GM18502 (cell line): ENCODE measurements at regions not wholly inside any gene's neighbourhood (a gene's known extent, or its start where the extent isn't known, plus 50 kb on each side); places are given as distances from the start of the nearest gene placed in this dataset.

Experiments
- ATAC-seq: cut with Tn5 transposase; IDR thresholded peaks from one replicate; pipeline ENCODE4 v1.9.1; 2021; ENCODE audit warnings: mild to moderate bottlenecking; ENCODE audit not compliant: unreplicated experiment, poor library complexity

GRCh38 chr5:27701931-27702903 lies 663.8 kb upstream of the CDH9 start:
- ATAC-seq: no peak

GRCh38 chr5:27700526-27700925 lies 662.1 kb upstream of the CDH9 start:
- ATAC-seq: no peak

- no peak for ATAC-seq
These were observed 644.2 kb upstream of the CDH9 start for GRCh38 chr5:27682600-27682999.

- no peak for ATAC-seq
These were observed 614.1 kb upstream of the CDH9 start for GRCh38 chr5:27652505-27652904.

GRCh38 chr5:27639005-27639612 lies 600.7 kb upstream of the CDH9 start:
- ATAC-seq: no peak

- ATAC-seq: no peak
These were observed 581.6 kb upstream of the CDH9 start for GRCh38 chr5:27619982-27620381.

GRCh38 chr5:27612161-27612560 lies 573.8 kb upstream of the CDH9 start:
- no peak for ATAC-seq

- ATAC-seq: no peak
These were observed 570.6 kb upstream of the CDH9 start for GRCh38 chr5:27608992-27609391.

GRCh38 chr5:27598576-27598975 lies 560.2 kb upstream of the CDH9 start:
- no peak for ATAC-seq

GRCh38 chr5:27594141-27594540 lies 555.8 kb upstream of the CDH9 start:
- no peak for ATAC-seq

GRCh38 chr5:27592231-27592630 lies 553.8 kb upstream of the CDH9 start:
- ATAC-seq: no peak

- no peak for ATAC-seq
These were observed 552.1 kb upstream of the CDH9 start for GRCh38 chr5:27590503-27590902.

GRCh38 chr5:27578279-27578678 lies 539.9 kb upstream of the CDH9 start:
- no peak for ATAC-seq

- no peak for ATAC-seq
These were observed 533.3 kb upstream of the CDH9 start for GRCh38 chr5:27571681-27572080.

- no peak for ATAC-seq
These were observed 530.4 kb upstream of the CDH9 start for GRCh38 chr5:27568811-27569210.

- ATAC-seq: no peak
These were observed 523.0 kb upstream of the CDH9 start for GRCh38 chr5:27561408-27561807.

GRCh38 chr5:27548484-27548883 lies 510.1 kb upstream of the CDH9 start:
- no peak for ATAC-seq

GRCh38 chr5:27535031-27535557 lies 496.7 kb upstream of the CDH9 start:
- ATAC-seq: no peak

GRCh38 chr5:27532305-27532704 lies 493.9 kb upstream of the CDH9 start:
- no peak for ATAC-seq

- no peak for ATAC-seq
These were observed 486.1 kb upstream of the CDH9 start for GRCh38 chr5:27524515-27524914.

GRCh38 chr5:27523629-27524028 lies 485.2 kb upstream of the CDH9 start:
- no peak for ATAC-seq
